Uterus (tissue), 2 donors: ENCODE measurements at regions not wholly inside any gene's neighbourhood (a gene's known extent, or its start where the extent isn't known, plus 50 kb on each side); places are given as distances from the start of the nearest gene placed in this dataset.

Source experiments
- POLR2A ChIP-seq, 2 donors: fragments of 450-650 bp; IDR thresholded peaks; one replicate each; pipeline ENCODE4 v1.6.1; 2016; ENCODE audit warnings: antibody characterized with exemption in 2 of 2, mild to moderate bottlenecking in 1 of 2, moderate library complexity in 1 of 2
- TF ChIP-seq, protein P1 (sequence below), 4 experiments: fragments of 200-600 bp in 2 of 4; fragments of 450-650 bp in 2 of 4; sonication (generic) in 2 of 4; IDR thresholded peaks; one replicate each; pipeline ENCODE4 v1.5.1; 2016 to 2019; ENCODE audit warnings: antibody characterized with exemption in 4 of 4, mild to moderate bottlenecking in 2 of 4, moderate library complexity in 1 of 4

DNA sequence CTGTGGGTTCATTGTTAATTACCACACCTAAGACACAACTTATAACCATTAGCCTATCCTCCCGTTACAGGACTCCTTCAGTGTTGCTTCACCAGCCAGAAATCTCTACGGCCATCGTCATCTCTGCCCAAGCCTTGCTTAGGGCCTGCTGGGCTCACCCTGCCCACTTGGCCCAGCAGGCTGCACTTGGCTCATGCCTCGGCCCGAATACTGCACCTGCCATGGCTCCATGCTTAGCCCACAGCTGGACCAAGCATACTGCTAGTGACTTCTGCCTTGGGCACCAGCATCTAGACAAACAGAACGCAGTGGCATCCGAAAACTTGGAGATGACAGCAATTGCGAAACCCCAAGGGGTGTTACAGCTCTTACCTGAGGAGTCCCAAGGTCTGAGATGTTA, 2336.0 kb upstream of the ACO1 start:
- TF ChIP-seq, protein P1, sequence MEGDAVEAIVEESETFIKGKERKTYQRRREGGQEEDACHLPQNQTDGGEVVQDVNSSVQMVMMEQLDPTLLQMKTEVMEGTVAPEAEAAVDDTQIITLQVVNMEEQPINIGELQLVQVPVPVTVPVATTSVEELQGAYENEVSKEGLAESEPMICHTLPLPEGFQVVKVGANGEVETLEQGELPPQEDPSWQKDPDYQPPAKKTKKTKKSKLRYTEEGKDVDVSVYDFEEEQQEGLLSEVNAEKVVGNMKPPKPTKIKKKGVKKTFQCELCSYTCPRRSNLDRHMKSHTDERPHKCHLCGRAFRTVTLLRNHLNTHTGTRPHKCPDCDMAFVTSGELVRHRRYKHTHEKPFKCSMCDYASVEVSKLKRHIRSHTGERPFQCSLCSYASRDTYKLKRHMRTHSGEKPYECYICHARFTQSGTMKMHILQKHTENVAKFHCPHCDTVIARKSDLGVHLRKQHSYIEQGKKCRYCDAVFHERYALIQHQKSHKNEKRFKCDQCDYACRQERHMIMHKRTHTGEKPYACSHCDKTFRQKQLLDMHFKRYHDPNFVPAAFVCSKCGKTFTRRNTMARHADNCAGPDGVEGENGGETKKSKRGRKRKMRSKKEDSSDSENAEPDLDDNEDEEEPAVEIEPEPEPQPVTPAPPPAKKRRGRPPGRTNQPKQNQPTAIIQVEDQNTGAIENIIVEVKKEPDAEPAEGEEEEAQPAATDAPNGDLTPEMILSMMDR (IDR thresholded peaks at IDR 0.05): no peak
- no peak for TF ChIP-seq POLR2A (IDR thresholded peaks at IDR 0.05)
